ENCODE measurements at regions not wholly inside any gene's neighbourhood (a gene's known extent, or its start where the extent isn't known, plus 50 kb on each side); places are given as distances from the start of the nearest gene placed in this dataset.

GRCh38 chr2:3059141-3059925, 318.3 kb downstream of the EIPR1 start:
- Histone ChIP-seq H3K27me3 (replicated peaks; ENCODE audit: insufficient read depth) (no peaks in the 10 kb centered on the region), H3K36me3 (no peaks in the 10 kb centered on the region), H3K4me1 (ENCODE audit: control insufficient read depth in 1 of 2, low read depth in 2 of 2) (no peaks in the 10 kb centered on the region), H3K9me3 (no peaks in the 10 kb centered on the region), H3K27ac (no peak overlapping the region), H3K4me3 (no peak overlapping the region)
- no peak for TF ChIP-seq CTCF (IDR thresholded peaks at IDR 0.05)
- ATAC-seq (ENCODE audit: insufficient number of reproducible peaks, low FRiP score, low read depth) (no peak), DNase-seq (ENCODE audit: low spot score) (no peak)

- no peaks in the 10 kb centered on the region for H3K9me3 ChIP-seq
- H3K4me3 ChIP-seq, result no peak overlapping the region
- H3K27me3 ChIP-seq (replicated peaks; ENCODE audit: insufficient read depth), result no peaks in the 10 kb centered on the region
- H3K27ac ChIP-seq, result no peak overlapping the region
- no peaks in the 10 kb centered on the region for H3K4me1 ChIP-seq (ENCODE audit: control insufficient read depth in 1 of 2, low read depth in 2 of 2)
- no peak for ATAC-seq (ENCODE audit: insufficient number of reproducible peaks, low FRiP score, low read depth)
- no peak for DNase-seq (ENCODE audit: low spot score)
- TF ChIP-seq CTCF (IDR thresholded peaks at IDR 0.05), result no peak
- H3K36me3 ChIP-seq, result no peaks in the 10 kb centered on the region
Measured at GRCh38 chr2:3054066-3054465, 323.6 kb downstream of the EIPR1 start.

DNA sequence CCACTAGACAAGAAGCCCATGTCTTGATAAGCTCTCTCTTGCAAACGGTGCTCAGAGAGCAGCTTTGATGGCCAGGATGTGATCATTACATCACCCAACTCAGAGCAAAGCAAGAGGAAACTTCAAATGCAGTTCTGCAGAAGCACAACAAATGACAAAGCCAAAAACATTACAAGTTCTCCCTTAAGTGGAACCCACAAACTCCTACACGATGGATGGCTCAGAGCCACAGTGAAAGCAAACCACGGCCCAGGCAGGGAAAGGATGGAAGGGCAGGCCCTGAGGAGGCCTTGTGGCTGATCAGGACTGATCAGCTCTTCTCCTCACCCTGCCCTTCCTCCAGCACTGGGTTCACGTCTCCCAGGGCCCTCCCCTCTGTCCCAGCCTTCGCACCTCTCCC, 326.4 kb downstream of the EIPR1 start:
- no peak for TF ChIP-seq CTCF (IDR thresholded peaks at IDR 0.05)
- no peak for DNase-seq (ENCODE audit: low spot score)
- no peaks in the 10 kb centered on the region for H3K4me1 ChIP-seq (ENCODE audit: control insufficient read depth in 1 of 2, low read depth in 2 of 2)
- ATAC-seq (ENCODE audit: insufficient number of reproducible peaks, low FRiP score, low read depth), result no peak
- H3K4me3 ChIP-seq, result no peak overlapping the region
- no peaks in the 10 kb centered on the region for H3K9me3 ChIP-seq
- no peaks in the 10 kb centered on the region for H3K27me3 ChIP-seq (replicated peaks; ENCODE audit: insufficient read depth)
- H3K36me3 ChIP-seq, result no peaks in the 10 kb centered on the region
- H3K27ac ChIP-seq, result no peak overlapping the region

DNA sequence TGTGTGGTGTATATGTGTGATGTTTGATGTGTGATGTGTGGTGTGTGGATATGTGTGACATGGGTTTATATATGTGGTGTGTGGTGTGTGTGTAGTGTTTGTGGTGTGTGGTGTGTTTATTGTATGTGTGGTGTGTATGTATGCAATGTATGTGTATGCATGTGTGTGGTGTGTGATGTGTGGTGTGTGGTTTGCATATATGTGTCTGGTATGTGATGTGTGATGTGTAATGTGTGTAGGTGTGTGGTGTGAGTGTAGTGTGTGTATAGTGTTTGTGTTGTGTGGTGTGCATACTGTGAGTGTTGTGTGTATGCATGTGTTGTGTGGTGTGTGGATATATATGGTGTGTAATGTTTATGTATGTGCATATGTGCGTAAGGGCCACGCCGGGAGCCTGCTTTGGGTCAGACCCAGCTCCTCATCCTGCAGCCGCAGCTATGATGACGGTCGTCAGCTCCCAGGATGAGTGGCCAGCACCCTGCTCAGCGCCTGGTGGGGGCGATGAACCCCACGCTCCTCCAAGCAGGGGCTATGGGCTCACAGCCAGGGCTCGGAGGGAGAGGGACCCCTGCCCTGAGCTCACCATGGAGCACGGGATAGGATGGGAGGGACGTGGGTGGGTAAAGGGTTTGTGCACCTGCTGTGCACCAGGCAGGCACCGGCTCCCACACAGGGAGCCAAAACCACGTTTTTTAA, 331.3 kb downstream of the EIPR1 start:
- TF ChIP-seq CTCF (IDR thresholded peaks at IDR 0.05), result no peak
- Histone ChIP-seq H3K27me3 (replicated peaks; ENCODE audit: insufficient read depth) (no peaks in the 10 kb centered on the region), H3K36me3 (no peaks in the 10 kb centered on the region), H3K9me3 (no peaks in the 10 kb centered on the region), H3K27ac (no peak overlapping the region), H3K4me1 (ENCODE audit: control insufficient read depth in 1 of 2, low read depth in 2 of 2) (no peaks in the 10 kb centered on the region), H3K4me3 (no peak overlapping the region)
- no peak for ATAC-seq (ENCODE audit: insufficient number of reproducible peaks, low FRiP score, low read depth)
- no peak for DNase-seq (ENCODE audit: low spot score)

- Histone ChIP-seq H3K27me3 (replicated peaks; ENCODE audit: insufficient read depth) (no peaks in the 10 kb centered on the region), H3K36me3 (no peaks in the 10 kb centered on the region), H3K4me3 (no peak overlapping the region), H3K27ac (no peak overlapping the region), H3K9me3 (no peaks in the 10 kb centered on the region), H3K4me1 (ENCODE audit: control insufficient read depth in 1 of 2, low read depth in 2 of 2) (no peaks in the 10 kb centered on the region)
- ATAC-seq (ENCODE audit: insufficient number of reproducible peaks, low FRiP score, low read depth), result no peak
- no peak for TF ChIP-seq CTCF (IDR thresholded peaks at IDR 0.05)
- DNase-seq (ENCODE audit: low spot score), result no peak
Measured at GRCh38 chr2:3045318-3045921, 332.2 kb downstream of the EIPR1 start.
